ENCODE measurements at regions not wholly inside any gene's neighbourhood (a gene's known extent, or its start where the extent isn't known, plus 50 kb on each side); places are given as distances from the start of the nearest gene placed in this dataset.

- TF ChIP-seq, protein P1, sequence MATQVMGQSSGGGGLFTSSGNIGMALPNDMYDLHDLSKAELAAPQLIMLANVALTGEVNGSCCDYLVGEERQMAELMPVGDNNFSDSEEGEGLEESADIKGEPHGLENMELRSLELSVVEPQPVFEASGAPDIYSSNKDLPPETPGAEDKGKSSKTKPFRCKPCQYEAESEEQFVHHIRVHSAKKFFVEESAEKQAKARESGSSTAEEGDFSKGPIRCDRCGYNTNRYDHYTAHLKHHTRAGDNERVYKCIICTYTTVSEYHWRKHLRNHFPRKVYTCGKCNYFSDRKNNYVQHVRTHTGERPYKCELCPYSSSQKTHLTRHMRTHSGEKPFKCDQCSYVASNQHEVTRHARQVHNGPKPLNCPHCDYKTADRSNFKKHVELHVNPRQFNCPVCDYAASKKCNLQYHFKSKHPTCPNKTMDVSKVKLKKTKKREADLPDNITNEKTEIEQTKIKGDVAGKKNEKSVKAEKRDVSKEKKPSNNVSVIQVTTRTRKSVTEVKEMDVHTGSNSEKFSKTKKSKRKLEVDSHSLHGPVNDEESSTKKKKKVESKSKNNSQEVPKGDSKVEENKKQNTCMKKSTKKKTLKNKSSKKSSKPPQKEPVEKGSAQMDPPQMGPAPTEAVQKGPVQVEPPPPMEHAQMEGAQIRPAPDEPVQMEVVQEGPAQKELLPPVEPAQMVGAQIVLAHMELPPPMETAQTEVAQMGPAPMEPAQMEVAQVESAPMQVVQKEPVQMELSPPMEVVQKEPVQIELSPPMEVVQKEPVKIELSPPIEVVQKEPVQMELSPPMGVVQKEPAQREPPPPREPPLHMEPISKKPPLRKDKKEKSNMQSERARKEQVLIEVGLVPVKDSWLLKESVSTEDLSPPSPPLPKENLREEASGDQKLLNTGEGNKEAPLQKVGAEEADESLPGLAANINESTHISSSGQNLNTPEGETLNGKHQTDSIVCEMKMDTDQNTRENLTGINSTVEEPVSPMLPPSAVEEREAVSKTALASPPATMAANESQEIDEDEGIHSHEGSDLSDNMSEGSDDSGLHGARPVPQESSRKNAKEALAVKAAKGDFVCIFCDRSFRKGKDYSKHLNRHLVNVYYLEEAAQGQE (IDR thresholded peaks at IDR 0.05; ENCODE audit: low read depth, low read length), result no peak
- TF ChIP-seq TCF12 (IDR thresholded peaks at IDR 0.05) (no peak), EP300 (IDR thresholded peaks at IDR 0.05; ENCODE audit: borderline replicate concordance in 1 of 2, low read depth in 1 of 2, low read length in 1 of 2) (no peak)
Observed at GRCh38 chr4:116544946-116545345, 540.4 kb downstream of the TRAM1L1 start.
